ENCODE measurements at regions not wholly inside any gene's neighbourhood (a gene's known extent, or its start where the extent isn't known, plus 50 kb on each side); places are given as distances from the start of the nearest gene placed in this dataset.

- H3K4me1 ChIP-seq: peaks cover 0 to 32% (median 0%) of the 10 kb centered on the region in 9 donors
- H3K27me3 ChIP-seq: peaks cover 0 to 51% (median 0%) of the 10 kb centered on the region in 7 donors
- no peaks in the 10 kb centered on the region for H3K36me3 ChIP-seq
- DNase-seq: peak in 1 of 2 donors; percentile 37
- peak overlapping the region in 8 of 10 donors; percentile 10 to 84 (median 58) for H3K27ac ChIP-seq
- peak; percentile 62 to 93 (median 88) for ATAC-seq
- no peak overlapping the region for H3K4me3 ChIP-seq
- H3K9me3 ChIP-seq: no peaks in the 10 kb centered on the region
- intact Hi-C loops (cut with DNase I): no loop called here
- TF ChIP-seq CTCF (IDR thresholded peaks at IDR 0.05): no peak
- 65 to 83% methylated on average over 3 of the region's 3 CpGs for WGBS, 2 donors
These were observed 107.5 kb upstream of the ACSL4 start for GRCh38 chrX:109840585-109840984.

- WGBS, 2 donors: 91 to 98% methylated on average over 4 of the region's 4 CpGs
- H3K4me3 ChIP-seq: no peak overlapping the region
- peak overlapping the region in 3 of 10 donors; percentile 4 to 84 (median 64) for H3K27ac ChIP-seq
- no peak for DNase-seq
- H3K27me3 ChIP-seq: peaks cover 0 to 52% (median 0%) of the 10 kb centered on the region in 7 donors
- no peak for TF ChIP-seq CTCF (IDR thresholded peaks at IDR 0.05)
- no peak for ATAC-seq
- intact Hi-C loops (cut with DNase I): no loop called here
- peaks cover 0 to 32% (median 0%) of the 10 kb centered on the region in 9 donors for H3K4me1 ChIP-seq
- no peaks in the 10 kb centered on the region for H3K36me3 ChIP-seq
- no peaks in the 10 kb centered on the region for H3K9me3 ChIP-seq
These were observed 108.2 kb upstream of the ACSL4 start for GRCh38 chrX:109841257-109841656.

- Histone ChIP-seq H3K4me1 (peaks cover 0 to 36% (median 0%) of the 10 kb centered on the region in 9 donors), H3K36me3 (no peaks in the 10 kb centered on the region), H3K27ac (peak overlapping the region in 1 of 10 donors; percentile 84), H3K27me3 (peaks cover 0 to 56% (median 0%) of the 10 kb centered on the region in 7 donors), H3K4me3 (no peak overlapping the region), H3K9me3 (no peaks in the 10 kb centered on the region)
- 92 to 97% methylated on average over 4 of the region's 4 CpGs for WGBS, 2 donors
- TF ChIP-seq CTCF (IDR thresholded peaks at IDR 0.05): no peak
- ATAC-seq (no peak), DNase-seq (no peak)
- intact Hi-C loops (cut with DNase I): no loop called here
These were observed 109.0 kb upstream of the ACSL4 start for GRCh38 chrX:109841869-109842579.

- H3K27ac ChIP-seq: peak overlapping the region in 1 of 10 donors; percentile 10
- no peak for ATAC-seq
- 89 to 90% methylated on average over 6 of the region's 6 CpGs for WGBS, 2 donors
- no peak for DNase-seq
- TF ChIP-seq CTCF (IDR thresholded peaks at IDR 0.05): no peak
- intact Hi-C loops (cut with DNase I): no loop called here
- H3K4me3 ChIP-seq: no peak overlapping the region
- H3K9me3 ChIP-seq: no peaks in the 10 kb centered on the region
- H3K27me3 ChIP-seq: peaks cover 0 to 55% (median 0%) of the 10 kb centered on the region in 7 donors
- peaks cover 0 to 36% (median 0%) of the 10 kb centered on the region in 9 donors for H3K4me1 ChIP-seq
- H3K36me3 ChIP-seq: no peaks in the 10 kb centered on the region
These were observed 109.6 kb upstream of the ACSL4 start for GRCh38 chrX:109842611-109843010.
